Iris pigment epithelial cell (primary cell): ENCODE measurements at regions not wholly inside any gene's neighbourhood (a gene's known extent, or its start where the extent isn't known, plus 50 kb on each side); places are given as distances from the start of the nearest gene placed in this dataset.
"Not testable (repeated sequence)": the region's sequence is repeated elsewhere in the genome, so short reads cannot be mapped to it uniquely, and the experiment has no call there.

Source experiments
- DNase-seq: peaks from one replicate; pipeline ENCODE4 v3.0.0-alpha.2; 2011; ENCODE audit warnings: low read depth

GRCh38 chr2:125596612-125597011 is 1059.3 kb upstream of the GYPC start:
- DNase-seq, result no peak

- no peak for DNase-seq
These were observed 1040.5 kb upstream of the GYPC start for GRCh38 chr2:125615438-125615837.

GRCh38 chr2:125630377-125630776 is 1025.6 kb upstream of the GYPC start:
- no peak for DNase-seq

GRCh38 chr2:125634662-125635061 is 1021.3 kb upstream of the GYPC start:
- no peak for DNase-seq

- DNase-seq, result no peak
These were observed 1017.6 kb upstream of the GYPC start for GRCh38 chr2:125638345-125638744.

GRCh38 chr2:125642032-125642431 is 1013.9 kb upstream of the GYPC start:
- no peak for DNase-seq

- no peak for DNase-seq
These were observed 1012.8 kb upstream of the GYPC start for GRCh38 chr2:125643128-125643527.

- DNase-seq, result no peak
These were observed 1012.4 kb upstream of the GYPC start for GRCh38 chr2:125643585-125643984.

GRCh38 chr2:125644257-125644656 is 1011.7 kb upstream of the GYPC start:
- DNase-seq, result no peak

- DNase-seq, result no peak
These were observed 1003.7 kb upstream of the GYPC start for GRCh38 chr2:125652280-125652679.

- no peak for DNase-seq
These were observed 1001.7 kb upstream of the GYPC start for GRCh38 chr2:125654226-125654625.

GRCh38 chr2:125656190-125656589 is 999.8 kb upstream of the GYPC start:
- no peak for DNase-seq

- DNase-seq, result no peak
These were observed 997.4 kb upstream of the GYPC start for GRCh38 chr2:125658583-125658982.

GRCh38 chr2:125660369-125660768 is 995.6 kb upstream of the GYPC start:
- DNase-seq, result not testable (repeated sequence)

- DNase-seq, result no peak
These were observed 988.3 kb upstream of the GYPC start for GRCh38 chr2:125667630-125668029.

- DNase-seq, result no peak
These were observed 976.1 kb upstream of the GYPC start for GRCh38 chr2:125679903-125680302.

GRCh38 chr2:125680809-125681208 is 975.1 kb upstream of the GYPC start:
- no peak for DNase-seq

- no peak for DNase-seq
These were observed 974.4 kb upstream of the GYPC start for GRCh38 chr2:125681576-125681975.

GRCh38 chr2:125681976-125682805 is 973.8 kb upstream of the GYPC start:
- DNase-seq, result no peak

GRCh38 chr2:125684256-125684655 is 971.7 kb upstream of the GYPC start:
- DNase-seq, result no peak

- DNase-seq, result no peak
These were observed 971.0 kb upstream of the GYPC start for GRCh38 chr2:125684932-125685331.

GRCh38 chr2:125696560-125696959 is 959.4 kb upstream of the GYPC start:
- no peak for DNase-seq

- no peak for DNase-seq
These were observed 957.7 kb upstream of the GYPC start for GRCh38 chr2:125698280-125698679.

GRCh38 chr2:125701070-125701469 is 954.9 kb upstream of the GYPC start:
- no peak for DNase-seq
